GM13976 (cell line): ENCODE measurements at regions not wholly inside any gene's neighbourhood (a gene's known extent, or its start where the extent isn't known, plus 50 kb on each side); places are given as distances from the start of the nearest gene placed in this dataset.

Source experiments
- DNase-seq: peaks from one replicate; pipeline ENCODE4 v3.0.0; 2012; ENCODE audit warnings: low spot score
- CTCF ChIP-seq: IDR thresholded peaks from 2 replicates; pipeline ENCODE4 v1.5.1; 2012; ENCODE audit warnings: borderline replicate concordance, mild to moderate bottlenecking; ENCODE audit not compliant: insufficient read depth; ENCODE audit errors: extremely low read depth, missing control alignments, control extremely low read depth
- in situ Hi-C: fragments of 300-500 bp; cut with MboI; formaldehyde crosslinking; loops from one replicate; pipeline ENCODE4 v1.12.0; 2022; ENCODE audit warnings: low sequenced_read_pairs, mixed read lengths, inconsistent platforms; ENCODE audit not compliant: unreplicated experiment

DNA sequence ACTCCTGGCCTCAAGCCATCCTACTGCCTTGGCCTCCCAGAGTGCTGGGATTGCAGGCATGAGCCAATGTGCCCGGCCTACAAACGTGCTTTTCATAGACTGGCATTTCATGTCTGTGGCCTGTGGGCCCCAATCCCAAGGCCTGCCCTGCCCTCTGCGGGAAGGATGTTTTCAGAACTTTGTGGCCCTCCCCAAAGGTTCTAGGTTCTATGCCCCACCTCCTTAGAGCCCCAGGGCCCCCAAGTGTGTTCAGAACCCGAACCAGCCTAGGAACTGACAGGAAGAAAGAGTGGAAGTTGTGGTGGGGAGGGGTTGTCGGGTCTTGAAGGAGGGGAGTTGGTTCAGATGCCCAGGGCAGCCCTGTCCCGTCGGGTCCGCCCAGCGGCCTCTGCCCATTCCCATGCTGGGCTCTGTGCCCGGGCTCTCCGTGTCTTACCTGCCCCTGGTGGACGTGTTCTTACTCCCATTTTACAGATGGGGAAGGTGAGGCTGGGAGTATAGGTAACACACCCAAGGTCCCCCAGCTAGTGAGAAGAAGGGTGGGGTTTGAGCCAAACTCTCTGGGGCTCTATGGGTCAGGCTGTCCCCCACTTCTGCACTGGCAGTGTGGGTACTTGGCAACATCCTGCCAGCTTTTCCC is 175.8 kb upstream of the IER5L start:
- in situ Hi-C loops = no loop called here
- TF ChIP-seq CTCF = no peak
- DNase-seq = no peak

- no peak for DNase-seq
- no peak for TF ChIP-seq CTCF
- in situ Hi-C loops = no loop called here
Measured at GRCh38 chr9:129352146-129352865, 174.2 kb upstream of the IER5L start.

DNA sequence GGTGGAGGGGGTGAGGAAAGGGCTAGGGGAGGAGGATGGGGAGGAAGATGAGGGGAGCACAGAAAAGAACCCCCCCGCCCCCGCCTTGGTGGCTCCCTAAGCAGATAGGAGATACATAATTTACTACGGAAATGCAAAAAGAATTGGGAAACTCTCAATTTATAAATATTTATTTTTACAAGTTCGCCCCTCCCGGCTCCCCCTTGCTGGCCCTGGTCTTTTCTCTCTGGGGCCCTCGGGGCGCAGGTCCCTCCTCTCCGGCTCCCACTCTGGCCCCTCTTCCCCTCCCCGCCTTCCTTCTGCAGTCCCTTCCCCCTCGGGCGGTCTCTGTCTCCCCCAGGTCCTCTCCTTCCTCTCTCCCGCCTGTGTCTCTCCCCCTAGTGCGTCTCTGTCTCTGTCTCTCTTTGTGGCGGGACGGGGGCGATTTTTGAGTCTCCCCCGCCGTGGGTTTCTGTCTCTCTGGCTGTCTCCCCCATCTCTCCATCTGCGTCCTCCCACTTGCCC is 173.6 kb upstream of the IER5L start:
- no peak for TF ChIP-seq CTCF
- no peak for DNase-seq
- in situ Hi-C loops = no loop called here

DNA sequence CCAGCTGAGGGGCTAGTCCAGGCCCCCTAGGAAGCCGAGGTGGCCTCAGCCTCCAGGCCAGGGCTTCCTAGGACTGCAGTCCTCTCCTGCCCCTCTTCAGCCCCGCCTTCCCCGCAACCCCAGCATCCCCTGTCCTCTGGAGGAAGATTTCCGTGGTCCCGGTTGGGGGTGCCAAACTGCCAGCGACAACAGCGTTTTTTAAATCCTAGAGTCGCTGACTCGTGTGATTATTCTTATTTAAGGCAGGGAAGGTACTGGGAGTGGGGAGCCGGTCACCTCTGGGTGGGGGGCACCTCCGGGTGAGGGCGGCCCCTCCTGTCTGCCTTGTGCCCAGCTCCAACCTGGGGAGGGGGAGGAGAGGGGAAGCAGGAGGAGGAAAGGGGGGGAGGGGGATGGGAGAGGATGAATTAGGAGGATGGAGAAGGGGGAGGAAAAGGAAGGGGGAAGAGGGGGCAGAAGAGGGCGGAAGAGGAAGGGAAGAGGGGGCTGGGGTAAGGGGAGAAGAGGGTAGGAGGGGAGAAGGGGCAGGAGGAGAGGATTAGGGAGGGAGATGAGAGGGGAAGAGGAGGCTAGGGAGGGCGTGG is 173.1 kb upstream of the IER5L start:
- in situ Hi-C loops = no loop called here
- no peak for TF ChIP-seq CTCF
- no peak for DNase-seq

- in situ Hi-C loops = no loop called here
- DNase-seq = no peak
Measured at GRCh38 chr9:129350143-129350935, 172.3 kb upstream of the IER5L start.

More at GRCh38 chr9:129350143-129350935, 172.3 kb upstream of the IER5L start:
- no peak for TF ChIP-seq CTCF
